ENCODE measurements at regions not wholly inside any gene's neighbourhood (a gene's known extent, or its start where the extent isn't known, plus 50 kb on each side); places are given as distances from the start of the nearest gene placed in this dataset.

- TF ChIP-seq POLR2AphosphoS5 (IDR thresholded peaks at IDR 0.05; ENCODE audit: low read depth, low read length) (no peak), POLR2A (IDR thresholded peaks at IDR 0.05; ENCODE audit: low read depth, low read length) (no peak), TAF1 (IDR thresholded peaks at IDR 0.05; ENCODE audit: borderline replicate concordance, low read depth, low read length) (no peak)
Observed at GRCh38 chr6:119586250-119586882, 236.8 kb upstream of the MAN1A1 start.
